Activated CD8-positive, alpha-beta memory T cell treated with anti-CD3 and anti-CD28 coated beads, Interleukin-2, amount 10 ng/mL, durations not matched to agents 7 days and 5 days (primary cell): ENCODE measurements at regions not wholly inside any gene's neighbourhood (a gene's known extent, or its start where the extent isn't known, plus 50 kb on each side); places are given as distances from the start of the nearest gene placed in this dataset.

Experiments
- ATAC-seq: fragments of 150-1000 bp; cut with Tn5 transposase; one replicate; pipeline ENCODE4 v1.10.0; 2021; ENCODE audit warnings: moderate library complexity
- CTCF ChIA-PET: fragments of 350-600 bp; sonication (Branson Sonifier 250); formaldehyde crosslinking; loops from one replicate; lab custom pipeline; 2021; ENCODE audit warnings: antibody characterized with exemption; lab: Charles Lee
- DNase-seq: peaks from one replicate; pipeline ENCODE4 v3.0.0-alpha.2; 2020
- H3K27ac Mint-ChIP-seq: one replicate; pipeline ENCODE4 v1.8.0; 2021; ENCODE audit warnings: mild to moderate bottlenecking, mixed read lengths
- H3K27me3 Mint-ChIP-seq: one replicate; pipeline ENCODE4 v1.8.0; 2021; ENCODE audit warnings: mixed read lengths
- H3K36me3 Mint-ChIP-seq: one replicate; pipeline ENCODE4 v1.8.0; 2021; ENCODE audit warnings: mild to moderate bottlenecking, mixed read lengths
- H3K4me1 Mint-ChIP-seq: one replicate; pipeline ENCODE4 v1.8.0; 2021; ENCODE audit warnings: mixed read lengths
- H3K4me3 Mint-ChIP-seq: one replicate; pipeline ENCODE4 v1.8.0; 2021; ENCODE audit warnings: mild to moderate bottlenecking, moderate library complexity, mixed read lengths
- H3K9me3 Mint-ChIP-seq: one replicate; pipeline ENCODE4 v1.8.0; 2022; ENCODE audit warnings: low read depth, mixed read lengths

DNA sequence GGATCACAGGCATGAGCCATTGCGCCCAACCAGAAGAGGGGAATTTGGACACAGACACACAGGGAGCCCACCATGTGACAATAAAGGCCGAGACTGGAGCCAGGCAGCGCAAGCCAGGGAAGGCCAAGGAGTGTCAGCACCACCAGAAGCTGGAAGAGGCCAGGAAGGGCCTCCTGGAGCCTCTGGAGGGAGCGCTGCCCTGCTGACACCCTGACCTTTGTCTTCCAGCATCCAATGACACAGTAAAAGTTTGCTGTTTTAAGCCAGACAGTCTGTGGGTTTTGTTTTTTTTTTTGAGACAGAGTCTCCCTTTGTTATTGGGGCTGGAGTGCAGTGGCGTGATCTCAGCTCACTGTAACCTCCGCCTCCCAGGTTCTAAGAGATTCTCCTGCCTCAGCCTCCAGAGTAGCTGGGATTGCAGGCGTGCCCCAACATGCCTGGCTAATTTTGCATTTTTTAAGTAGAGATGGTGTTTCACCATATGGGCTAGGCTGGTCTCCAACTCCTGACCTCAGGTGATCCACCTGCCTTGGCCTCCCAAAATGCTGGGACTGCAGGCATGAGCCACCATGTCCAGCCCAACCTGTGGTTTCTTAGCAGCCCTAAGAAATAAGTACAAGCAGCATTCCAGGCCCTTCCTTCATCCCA, 215.8 kb downstream of the CTTN start:
- Mint-ChIP-seq H3K36me3 (no peaks in the 10 kb centered on the region), H3K4me3 (no peak overlapping the region), H3K9me3 (no peaks in the 10 kb centered on the region), H3K4me1 (no peaks in the 10 kb centered on the region), H3K27me3 (peaks cover 10% of the 10 kb centered on the region), H3K27ac (no peak overlapping the region)
- no peak for ATAC-seq
- DNase-seq: no peak
- CTCF ChIA-PET: no interaction called here

GRCh38 chr11:70615036-70615875, 216.9 kb downstream of the CTTN start:
- Mint-ChIP-seq H3K4me3 (no peak overlapping the region), H3K27me3 (peaks cover 9% of the 10 kb centered on the region)

GRCh38 chr11:70616317-70616716, 218.0 kb downstream of the CTTN start:
- Mint-ChIP-seq H3K27me3 (peaks cover 2% of the 10 kb centered on the region), H3K36me3 (no peaks in the 10 kb centered on the region), H3K27ac (no peak overlapping the region), H3K4me3 (no peak overlapping the region), H3K9me3 (no peaks in the 10 kb centered on the region), H3K4me1 (no peaks in the 10 kb centered on the region)
- CTCF ChIA-PET: no interaction called here
- DNase-seq (no peak), ATAC-seq (no peak)

More at GRCh38 chr11:70615036-70615875, 216.9 kb downstream of the CTTN start:
- ATAC-seq: no peak
- Mint-ChIP-seq H3K9me3 (no peaks in the 10 kb centered on the region), H3K36me3 (no peaks in the 10 kb centered on the region), H3K4me1 (no peaks in the 10 kb centered on the region), H3K27ac (no peak overlapping the region)
- DNase-seq: no peak
- CTCF ChIA-PET: no interaction called here

- no peak overlapping the region for H3K4me3 Mint-ChIP-seq
- no peak overlapping the region for H3K27ac Mint-ChIP-seq
- no peaks in the 10 kb centered on the region for H3K36me3 Mint-ChIP-seq
- DNase-seq (no peak), ATAC-seq (no peak)
- no peaks in the 10 kb centered on the region for H3K9me3 Mint-ChIP-seq
- no peaks in the 10 kb centered on the region for H3K27me3 Mint-ChIP-seq
- CTCF ChIA-PET: no interaction called here
- H3K4me1 Mint-ChIP-seq: no peaks in the 10 kb centered on the region
These were observed 218.8 kb downstream of the CTTN start for GRCh38 chr11:70616938-70617654.

- no peaks in the 10 kb centered on the region for H3K36me3 Mint-ChIP-seq
- CTCF ChIA-PET: no interaction called here
- H3K9me3 Mint-ChIP-seq: no peaks in the 10 kb centered on the region
- ATAC-seq (no peak), DNase-seq (no peak)
- no peaks in the 10 kb centered on the region for H3K27me3 Mint-ChIP-seq
- no peak overlapping the region for H3K27ac Mint-ChIP-seq
- no peak overlapping the region for H3K4me3 Mint-ChIP-seq
- H3K4me1 Mint-ChIP-seq: no peaks in the 10 kb centered on the region
These were observed 220.2 kb downstream of the CTTN start for GRCh38 chr11:70618431-70619101.

- Mint-ChIP-seq H3K27me3 (no peaks in the 10 kb centered on the region), H3K4me3 (no peak overlapping the region), H3K27ac (no peak overlapping the region), H3K36me3 (no peaks in the 10 kb centered on the region), H3K4me1 (no peaks in the 10 kb centered on the region), H3K9me3 (no peaks in the 10 kb centered on the region)
- CTCF ChIA-PET: no interaction called here
- ATAC-seq (no peak), DNase-seq (no peak)
These were observed 221.3 kb downstream of the CTTN start for GRCh38 chr11:70619591-70619990.

DNA sequence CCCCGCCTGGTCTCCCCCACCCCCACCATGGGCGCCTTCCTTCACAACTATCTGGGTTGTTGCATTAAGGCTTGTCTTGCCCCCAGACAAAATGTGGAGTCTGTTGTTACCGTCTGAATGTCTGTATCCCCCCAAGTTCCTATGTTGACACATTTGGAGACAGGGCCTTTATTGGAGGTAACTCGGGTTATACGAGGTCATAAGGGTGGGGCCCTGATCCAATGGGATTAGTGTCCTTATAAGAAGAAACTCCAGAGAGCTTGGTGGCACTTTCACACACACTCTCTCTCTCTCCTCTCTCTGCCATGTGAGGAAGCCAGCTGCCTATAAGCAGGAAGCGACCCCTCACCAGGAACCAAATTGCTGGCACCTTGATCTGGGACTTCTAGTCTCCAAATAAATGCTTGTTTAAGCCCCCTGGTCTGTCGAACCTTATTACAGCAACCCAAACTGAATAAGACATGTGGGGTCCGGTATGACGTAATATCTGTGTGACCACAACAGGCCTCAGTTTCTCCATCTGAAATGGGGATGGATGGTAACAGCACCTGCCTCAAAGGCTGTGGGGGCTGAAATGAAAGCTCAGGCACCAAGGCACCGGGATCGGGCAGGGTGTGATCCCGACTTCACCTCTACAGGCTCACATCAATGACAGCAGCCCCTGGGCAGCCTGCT, 222.3 kb downstream of the CTTN start:
- no peaks in the 10 kb centered on the region for H3K36me3 Mint-ChIP-seq
- no peaks in the 10 kb centered on the region for H3K4me1 Mint-ChIP-seq
- H3K9me3 Mint-ChIP-seq: no peaks in the 10 kb centered on the region
- no peaks in the 10 kb centered on the region for H3K27me3 Mint-ChIP-seq
- no peak overlapping the region for H3K27ac Mint-ChIP-seq
- CTCF ChIA-PET: no interaction called here
- DNase-seq: no peak
- no peak overlapping the region for H3K4me3 Mint-ChIP-seq
- ATAC-seq: no peak

DNA sequence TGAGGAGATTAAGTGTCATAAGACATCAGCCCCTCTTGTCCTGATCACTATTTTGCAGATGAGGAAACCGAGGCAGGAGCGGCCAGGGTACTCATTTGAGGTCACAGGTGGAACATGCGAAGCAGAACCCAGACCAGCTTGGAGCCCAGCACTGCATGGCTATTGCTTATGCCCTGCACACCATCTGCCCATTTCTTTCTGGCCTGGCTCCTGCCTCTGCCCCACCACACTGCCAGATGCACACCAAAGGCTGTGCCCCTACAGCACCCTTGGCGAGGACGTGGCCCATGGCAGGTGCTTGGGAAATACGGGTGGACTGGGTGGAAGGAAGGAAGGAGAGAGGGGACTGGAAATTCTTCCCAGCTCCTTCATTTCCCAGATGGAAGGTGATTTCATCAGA, 222.9 kb downstream of the CTTN start:
- DNase-seq: no peak
- Mint-ChIP-seq H3K4me1 (no peaks in the 10 kb centered on the region), H3K27ac (no peak overlapping the region), H3K27me3 (no peaks in the 10 kb centered on the region), H3K9me3 (no peaks in the 10 kb centered on the region), H3K4me3 (no peak overlapping the region), H3K36me3 (no peaks in the 10 kb centered on the region)
- CTCF ChIA-PET: no interaction called here
- no peak for ATAC-seq

DNA sequence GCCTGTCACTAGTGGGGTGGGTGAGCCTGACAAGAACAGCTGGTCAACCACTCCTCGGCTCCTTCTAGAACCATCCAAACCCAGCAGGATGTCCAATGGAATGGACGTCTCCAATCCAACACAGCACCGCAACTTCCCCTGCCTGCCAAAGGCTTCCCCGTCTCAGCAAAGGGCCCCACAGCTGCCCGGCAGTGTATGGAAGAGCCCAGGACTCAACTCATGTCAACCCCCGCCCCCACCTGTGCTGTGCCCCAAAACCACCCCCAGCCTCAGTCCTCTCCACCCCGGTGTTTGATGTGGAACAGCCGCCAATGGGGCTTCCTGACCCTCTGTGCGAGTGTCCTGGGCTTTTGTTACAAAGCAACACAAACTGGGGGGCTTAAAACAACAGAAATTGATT, 223.8 kb downstream of the CTTN start:
- no peak for DNase-seq

GRCh38 chr11:70623906-70624597, 225.7 kb downstream of the CTTN start:
- no peaks in the 10 kb centered on the region for H3K36me3 Mint-ChIP-seq
- H3K27ac Mint-ChIP-seq: no peak overlapping the region
- peaks cover 2% of the 10 kb centered on the region for H3K27me3 Mint-ChIP-seq
- H3K4me1 Mint-ChIP-seq: no peaks in the 10 kb centered on the region
- no peak for DNase-seq
- CTCF ChIA-PET: no interaction called here
- no peak for ATAC-seq
- H3K9me3 Mint-ChIP-seq: no peaks in the 10 kb centered on the region
- H3K4me3 Mint-ChIP-seq: no peak overlapping the region

More for the DNA sequence above, 223.8 kb downstream of the CTTN start:
- ATAC-seq: no peak
- H3K36me3 Mint-ChIP-seq: no peaks in the 10 kb centered on the region
- H3K27me3 Mint-ChIP-seq: no peaks in the 10 kb centered on the region
- H3K4me1 Mint-ChIP-seq: no peaks in the 10 kb centered on the region
- no peaks in the 10 kb centered on the region for H3K9me3 Mint-ChIP-seq
- CTCF ChIA-PET: no interaction called here
- no peak overlapping the region for H3K4me3 Mint-ChIP-seq
- no peak overlapping the region for H3K27ac Mint-ChIP-seq

DNA sequence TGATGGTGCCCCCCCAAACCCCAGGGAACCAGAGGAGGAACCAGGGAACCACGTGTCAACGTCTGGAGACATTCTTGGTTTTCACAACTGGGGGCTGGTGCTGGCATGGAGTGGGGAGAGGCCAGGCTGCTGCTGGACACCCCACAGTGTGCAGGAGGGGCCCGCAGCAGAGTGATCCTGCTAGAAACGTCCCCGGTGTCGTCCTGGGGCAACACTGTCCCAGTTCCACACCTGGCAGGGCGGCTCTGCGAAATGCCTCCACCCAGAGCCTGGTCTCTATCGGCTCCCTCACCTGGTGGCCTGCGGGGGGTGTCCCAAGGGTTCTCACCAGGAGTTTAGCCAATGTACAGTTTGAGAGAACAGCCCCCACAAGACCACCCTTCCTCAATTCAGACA, 226.3 kb downstream of the CTTN start:
- CTCF ChIA-PET: no interaction called here
- ATAC-seq (no peak), DNase-seq (no peak)
- Mint-ChIP-seq H3K9me3 (no peaks in the 10 kb centered on the region), H3K27me3 (peaks cover 2% of the 10 kb centered on the region), H3K27ac (no peak overlapping the region), H3K36me3 (no peaks in the 10 kb centered on the region), H3K4me1 (no peaks in the 10 kb centered on the region), H3K4me3 (no peak overlapping the region)

DNA sequence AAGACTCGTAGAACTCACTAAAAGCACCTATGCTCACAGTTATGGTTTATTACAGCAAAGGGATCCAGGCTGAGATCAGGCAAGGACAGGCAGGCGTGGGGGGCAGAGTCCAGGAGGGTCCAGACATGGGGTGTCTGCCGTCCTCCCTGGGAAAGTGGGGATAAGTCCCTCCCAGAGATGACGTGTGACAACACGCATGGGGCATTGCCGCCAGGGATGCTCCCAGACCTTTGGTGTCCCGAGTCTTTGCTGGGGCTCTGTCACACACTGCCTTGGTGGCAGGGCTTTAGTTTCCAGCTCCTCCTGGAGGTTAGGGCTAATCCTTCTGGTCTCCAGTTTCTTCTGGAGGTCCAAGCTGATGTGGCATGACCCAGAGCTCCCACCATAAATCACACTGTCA, 226.7 kb downstream of the CTTN start:
- Mint-ChIP-seq H3K36me3 (no peaks in the 10 kb centered on the region), H3K9me3 (no peaks in the 10 kb centered on the region), H3K4me3 (no peak overlapping the region), H3K27ac (no peak overlapping the region), H3K27me3 (peaks cover 2% of the 10 kb centered on the region), H3K4me1 (no peaks in the 10 kb centered on the region)
- CTCF ChIA-PET: no interaction called here
- no peak for DNase-seq
- ATAC-seq: no peak
